NCI-H1417 (cell line): ENCODE measurements at regions not wholly inside any gene's neighbourhood (a gene's known extent, or its start where the extent isn't known, plus 50 kb on each side); places are given as distances from the start of the nearest gene placed in this dataset.

Experiments used
- DNase-seq, 3 experiments: peaks; one replicate each; lab custom pipeline; 2025; lab: John Stamatoyannopoulos, UW

DNA sequence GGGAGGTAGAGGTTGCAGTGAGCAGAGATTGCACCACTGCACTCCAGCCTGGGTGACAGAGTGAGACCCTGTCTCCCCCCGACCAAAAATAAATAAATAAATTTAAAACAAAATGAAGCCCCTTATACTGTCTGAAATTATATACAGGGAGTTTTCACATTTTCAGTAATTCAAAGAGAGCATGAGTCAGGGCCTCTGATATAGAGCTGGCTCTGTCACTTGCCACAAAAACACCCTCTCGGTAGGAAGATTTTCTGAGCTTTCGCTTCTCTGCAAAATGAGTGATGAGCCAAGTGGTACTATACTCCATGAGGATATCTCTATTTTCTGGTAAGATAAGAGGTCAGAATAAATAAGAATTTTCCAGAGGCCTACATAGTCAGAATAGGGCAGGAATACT is 462.9 kb downstream of the COG6 start:
- DNase-seq = no peak

DNA sequence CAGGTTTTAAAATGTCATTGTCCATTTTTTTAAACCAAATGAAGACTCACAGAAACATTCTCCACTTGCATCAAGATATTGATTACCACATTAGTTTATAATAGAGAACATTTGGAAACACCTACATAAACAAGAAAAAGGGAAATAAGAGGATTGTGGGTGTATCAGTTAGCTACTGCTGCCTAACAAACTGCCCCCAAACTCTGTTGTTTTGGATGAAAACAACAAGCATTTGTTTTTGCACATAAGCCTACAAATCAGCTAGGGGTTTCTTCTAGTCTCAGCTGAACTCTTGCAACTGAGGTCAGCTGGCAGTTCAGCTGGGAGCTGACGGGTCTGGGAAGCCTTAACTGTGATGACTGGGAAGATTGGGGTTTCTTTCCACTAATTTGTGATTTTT is 464.4 kb downstream of the COG6 start:
- DNase-seq = no peak

DNA sequence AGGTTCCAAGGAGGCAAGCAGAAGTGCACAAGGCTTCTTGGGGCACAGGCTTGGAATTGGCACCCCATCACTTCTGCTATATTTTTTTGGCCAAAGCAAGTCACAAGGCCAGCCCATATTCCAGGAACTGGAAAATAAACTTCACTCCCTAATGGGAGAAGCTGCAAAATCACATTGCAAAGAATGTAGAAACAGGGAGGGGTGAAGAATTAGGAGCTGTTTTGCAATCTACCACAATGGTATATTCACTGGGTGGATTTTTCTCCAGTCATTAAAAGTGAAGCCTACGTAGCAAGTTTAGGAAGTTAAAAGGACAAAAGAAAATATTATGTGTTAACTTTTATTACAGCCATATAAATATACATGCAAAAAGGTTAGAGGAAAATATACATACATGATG is 464.8 kb downstream of the COG6 start:
- no peak for DNase-seq

DNA sequence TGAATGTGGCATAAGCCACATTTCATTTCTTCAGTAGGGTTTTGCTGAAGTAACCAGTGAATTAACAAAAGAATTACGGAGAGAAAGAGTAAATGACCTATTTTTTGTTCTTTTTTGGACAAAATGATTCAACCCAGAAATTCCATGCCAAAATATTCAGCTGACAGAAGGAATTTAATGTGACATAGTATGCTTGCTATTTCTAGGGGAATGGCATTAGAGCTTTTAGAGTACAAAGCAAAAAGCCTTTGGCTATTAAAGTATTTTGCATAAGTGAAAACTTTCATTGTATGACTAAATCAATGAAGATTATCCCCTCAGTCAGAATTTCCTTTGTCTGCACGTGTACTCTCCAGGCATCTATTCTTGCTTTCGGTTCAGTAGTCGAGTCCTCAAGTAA is 465.3 kb downstream of the COG6 start:
- no peak for DNase-seq

DNA sequence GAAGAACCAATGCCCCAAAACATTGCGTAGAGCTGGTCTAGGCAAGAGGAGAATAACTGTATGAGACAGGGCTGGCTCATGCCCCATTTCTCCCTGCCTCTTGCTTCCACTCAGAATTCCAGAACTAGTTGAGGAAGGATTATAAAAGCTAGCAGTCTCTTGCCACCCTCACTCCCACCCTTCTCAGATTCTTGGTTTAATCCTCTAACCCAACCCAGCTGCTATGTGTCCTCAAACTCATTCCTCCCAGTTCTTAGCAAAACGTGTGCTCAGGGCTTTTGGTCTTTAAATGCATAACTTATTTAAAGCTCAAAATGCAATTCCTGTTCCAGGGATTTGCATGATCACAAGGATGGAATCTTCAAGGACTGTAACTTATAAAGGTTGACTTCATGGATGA is 466.3 kb downstream of the COG6 start:
- no peak for DNase-seq

DNA sequence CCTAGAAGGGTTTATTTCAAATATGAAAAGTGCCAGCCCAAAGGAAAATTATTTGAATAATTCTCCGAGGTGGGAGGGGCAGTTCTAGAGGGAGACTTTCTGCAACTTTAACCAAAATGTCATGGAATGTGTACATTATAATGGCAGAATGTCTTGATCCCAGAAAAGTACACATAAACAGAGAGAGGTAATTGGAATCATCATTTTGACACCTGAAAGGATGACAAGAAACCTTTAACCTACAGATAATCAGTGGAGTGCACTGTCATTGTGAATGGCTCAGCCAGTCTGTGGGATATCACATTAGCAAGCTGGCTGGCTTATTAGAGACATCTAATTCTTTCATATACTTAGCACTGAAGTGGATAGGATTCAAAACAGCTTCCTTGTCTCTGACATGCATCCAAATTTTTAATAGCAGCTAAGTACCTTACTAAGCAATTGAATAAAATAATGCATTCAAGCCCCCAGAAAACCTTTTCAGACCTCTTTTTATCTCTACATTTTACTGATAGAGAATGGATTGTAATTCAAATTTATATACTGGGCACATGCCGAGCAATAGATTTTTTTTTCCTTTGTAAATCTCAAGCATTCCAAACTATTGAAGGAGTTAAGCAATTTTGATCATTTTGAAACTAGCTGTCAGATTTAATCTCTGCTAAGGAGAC is 468.6 kb downstream of the COG6 start:
- no peak for DNase-seq

DNA sequence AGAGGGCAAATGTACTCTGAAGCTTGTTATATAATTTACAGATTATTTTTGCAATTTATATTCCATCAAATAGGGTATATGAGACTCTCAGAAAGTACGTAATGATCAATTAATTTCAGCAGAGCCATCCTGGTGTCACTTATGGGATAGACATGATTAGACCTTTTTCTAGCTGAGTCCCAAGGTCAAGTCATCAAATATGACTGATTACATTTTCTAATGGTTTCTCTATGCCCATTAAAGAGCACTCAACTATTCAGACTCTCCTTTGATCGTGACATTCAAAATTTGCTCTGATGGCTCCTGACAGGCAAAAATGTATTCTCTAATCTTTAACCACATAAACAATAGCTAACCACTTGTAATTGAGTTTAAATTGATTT is 469.2 kb downstream of the COG6 start:
- DNase-seq = peak in 1 of 3 experiments; percentile 19

DNA sequence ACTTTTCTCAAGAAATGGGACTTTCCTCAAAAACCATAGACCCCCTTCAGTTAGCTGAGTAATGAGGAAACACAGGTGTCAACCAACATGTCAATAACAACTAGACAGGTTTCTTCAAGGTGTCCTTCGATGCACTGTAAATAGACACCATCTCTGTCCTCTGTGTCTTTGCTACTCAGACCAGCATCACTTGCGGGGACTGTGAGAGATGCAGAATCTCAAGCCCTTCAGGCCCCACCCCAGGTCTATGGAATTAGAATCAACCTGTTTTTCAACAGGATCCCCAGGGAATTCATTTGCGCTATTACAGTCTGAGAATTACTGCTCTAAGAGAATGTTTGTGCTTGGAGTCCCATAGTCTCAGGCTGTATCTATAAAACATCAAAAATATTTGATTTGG is 469.9 kb downstream of the COG6 start:
- DNase-seq = peak in 1 of 3 experiments; percentile 3

DNA sequence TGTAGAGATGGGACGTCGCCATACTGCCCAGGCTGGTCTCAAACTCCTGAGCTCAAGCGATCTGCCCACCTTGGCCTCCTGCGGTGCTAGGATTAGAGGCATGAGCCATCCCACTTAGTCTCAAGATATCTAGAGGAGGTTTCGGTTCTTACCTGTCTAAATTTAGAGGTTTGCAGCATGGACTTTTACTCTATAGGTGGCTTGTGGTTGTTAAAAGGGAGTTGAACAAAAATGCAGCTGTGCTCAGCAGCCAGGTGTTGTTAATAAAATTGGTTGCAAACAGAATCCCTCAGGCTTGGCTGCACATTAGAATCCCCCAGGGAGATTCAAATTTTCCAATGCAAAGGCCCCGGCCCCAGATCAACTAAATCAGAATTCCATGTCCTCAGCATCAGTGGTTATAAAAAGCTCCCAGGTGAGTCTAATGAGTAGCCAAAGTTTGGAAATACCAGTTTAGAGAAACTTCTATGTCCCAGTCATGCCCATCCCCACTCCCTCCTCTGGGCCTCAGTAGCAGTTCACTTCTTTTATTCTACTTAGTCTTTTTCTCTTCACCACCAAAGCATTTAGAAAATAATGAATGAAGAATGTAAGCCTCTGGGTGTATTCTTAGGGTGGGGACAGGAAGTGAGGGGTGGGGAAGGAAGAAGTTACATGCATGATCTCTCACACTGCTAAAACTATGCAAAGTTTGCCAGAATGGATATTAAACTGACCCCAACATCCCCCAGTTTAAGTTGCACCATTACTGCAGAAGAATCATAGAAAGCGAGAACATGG is 471.0 kb downstream of the COG6 start:
- peak in 1 of 3 experiments; percentile 5 for DNase-seq

DNA sequence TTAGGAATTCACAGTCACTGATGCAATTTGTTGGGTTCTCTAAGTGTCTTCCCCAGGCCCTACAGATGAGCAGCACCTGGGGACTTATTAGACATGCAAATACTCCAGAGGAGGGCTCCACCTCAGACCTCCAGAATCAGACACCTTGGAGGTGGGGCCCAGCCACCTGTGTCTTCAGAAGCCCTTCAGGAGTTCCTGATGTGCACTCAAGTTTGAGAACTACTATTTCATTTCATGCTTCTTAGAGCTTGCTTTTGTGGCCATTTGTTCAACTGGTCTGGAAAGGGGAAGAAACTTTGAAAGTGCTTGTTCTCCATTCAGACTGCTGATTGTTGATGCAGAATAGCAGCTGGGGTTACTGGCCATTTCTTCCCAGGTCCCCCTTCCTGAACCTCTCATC is 472.0 kb downstream of the COG6 start:
- no peak for DNase-seq

DNA sequence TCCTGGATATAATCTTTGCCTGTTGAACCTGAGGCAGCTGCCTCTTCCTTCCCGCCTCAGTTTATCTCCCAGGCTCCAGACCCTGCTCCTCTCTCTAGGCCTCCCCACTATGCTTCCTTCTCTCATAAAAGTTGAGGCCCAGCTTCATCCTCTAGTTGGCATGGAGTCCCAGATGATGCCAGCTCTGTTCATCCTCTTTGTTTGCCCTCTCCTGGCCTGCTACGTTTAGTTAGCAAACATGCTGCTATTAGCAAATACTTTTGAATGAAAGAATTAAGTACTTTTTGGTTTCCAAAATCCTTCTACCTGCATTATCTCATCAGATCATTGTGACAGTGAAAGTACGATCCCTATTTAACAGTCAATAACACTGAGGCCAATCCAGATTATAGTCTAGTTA is 472.5 kb downstream of the COG6 start:
- DNase-seq = no peak

DNA sequence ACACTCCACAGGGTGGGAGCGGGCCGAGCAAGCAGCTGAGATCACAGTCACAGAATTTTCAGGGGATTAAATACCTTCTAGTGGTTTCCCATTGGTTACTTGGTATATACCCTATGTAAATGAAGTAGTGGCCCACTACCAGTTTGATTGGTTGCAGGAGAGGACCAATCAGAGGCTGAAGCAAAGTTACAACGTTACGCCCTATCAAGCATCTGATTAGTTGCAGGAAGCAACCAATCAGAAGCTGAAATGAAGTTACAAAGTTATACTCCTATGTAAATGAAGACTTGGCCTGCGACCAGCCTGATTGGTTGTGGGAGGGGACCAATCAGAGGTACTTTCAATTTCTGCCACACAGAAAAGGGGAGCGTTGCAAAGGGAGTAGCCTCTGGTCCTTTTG is 474.0 kb downstream of the COG6 start:
- no peak for DNase-seq

DNA sequence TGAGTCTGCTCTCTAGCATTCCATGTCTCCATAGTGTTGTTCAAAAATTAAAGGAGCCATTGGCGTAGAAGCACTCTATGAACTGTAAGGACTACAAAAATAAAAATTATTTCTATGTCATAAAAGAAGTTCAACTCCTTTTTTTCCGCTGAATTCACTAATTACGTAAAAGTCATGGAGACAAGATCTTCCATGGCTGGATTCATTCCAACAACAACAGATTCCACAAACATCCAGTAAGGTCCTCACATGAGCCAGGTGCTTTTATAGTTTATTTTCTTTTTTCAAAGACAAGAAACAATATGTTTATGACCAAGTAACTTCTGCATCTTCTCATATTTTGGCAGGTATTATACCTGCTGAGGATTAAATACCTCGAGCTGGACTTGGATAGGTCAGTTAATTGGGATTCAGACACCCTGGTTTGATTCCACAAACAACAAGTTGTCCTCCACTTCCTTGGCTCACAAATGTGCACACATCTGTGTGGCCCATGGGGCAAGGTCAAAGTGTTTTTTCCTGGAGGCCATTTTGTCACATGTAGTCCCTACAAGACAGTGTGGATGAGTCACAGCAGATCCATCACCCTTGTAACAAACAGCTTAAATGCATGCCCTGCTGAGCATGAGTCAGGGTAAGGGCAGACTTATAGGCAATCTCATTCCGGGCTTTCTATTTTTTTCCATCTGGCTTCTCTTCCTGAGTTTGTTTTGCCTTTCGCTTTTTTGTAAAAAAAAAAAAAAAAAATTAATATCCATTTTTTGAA is 475.6 kb downstream of the COG6 start:
- no peak for DNase-seq

DNA sequence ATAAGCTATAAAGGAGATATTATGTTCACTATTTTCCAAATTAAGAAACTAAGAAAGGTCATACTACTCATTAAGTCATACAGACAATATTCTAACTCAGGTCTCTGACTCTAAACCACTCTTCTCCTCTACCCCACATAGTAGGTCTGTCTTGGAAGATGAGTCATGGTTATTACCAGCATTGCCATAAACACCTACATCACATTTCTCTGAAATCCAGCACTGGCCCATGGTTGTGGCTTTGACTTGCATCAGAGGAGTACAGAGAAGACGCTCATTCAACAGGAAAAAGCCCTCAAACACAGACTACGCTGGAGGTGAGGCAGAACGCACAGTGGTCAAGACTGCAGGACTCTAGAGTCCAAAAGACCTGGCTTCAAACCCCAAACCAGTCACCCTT is 476.8 kb downstream of the COG6 start:
- no peak for DNase-seq

DNA sequence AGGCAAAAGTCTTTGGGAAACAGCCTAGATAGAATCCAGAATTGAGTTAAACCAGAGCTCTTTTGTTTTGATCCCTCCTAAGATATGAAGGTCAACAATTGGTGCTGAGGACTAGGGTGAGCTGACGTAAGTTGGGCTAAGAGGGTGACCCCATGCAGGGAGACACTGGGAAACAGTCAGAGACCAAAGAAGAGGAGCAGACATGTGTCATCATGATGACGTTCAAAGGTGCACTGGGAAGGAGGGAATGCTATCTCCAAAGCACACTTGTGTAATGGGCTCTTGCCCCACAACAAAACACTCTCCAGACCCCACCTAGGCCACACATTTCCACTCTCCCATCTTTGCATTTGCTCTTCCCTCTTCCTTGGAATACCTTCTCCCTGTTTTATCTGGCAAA is 481.4 kb downstream of the COG6 start:
- DNase-seq = no peak

DNA sequence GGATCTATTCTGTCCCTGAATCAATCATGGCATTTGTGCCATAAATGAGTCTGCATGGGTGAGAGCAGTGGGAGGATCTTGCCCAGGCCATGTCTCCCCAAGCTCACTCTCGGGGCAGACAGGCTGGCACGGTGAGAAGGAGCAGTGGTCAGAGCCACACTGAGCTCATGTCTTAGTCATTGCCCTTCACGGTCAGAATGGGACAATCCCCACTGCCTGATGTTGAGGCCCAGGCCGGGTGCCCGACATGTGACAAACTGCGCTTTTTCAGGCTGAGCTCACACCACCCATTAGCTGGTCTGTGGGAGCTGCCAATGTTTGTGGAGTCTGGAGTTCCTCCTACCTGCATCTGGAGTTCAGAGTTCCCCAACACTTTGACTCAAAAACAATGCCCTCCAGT is 481.9 kb downstream of the COG6 start:
- DNase-seq = no peak

DNA sequence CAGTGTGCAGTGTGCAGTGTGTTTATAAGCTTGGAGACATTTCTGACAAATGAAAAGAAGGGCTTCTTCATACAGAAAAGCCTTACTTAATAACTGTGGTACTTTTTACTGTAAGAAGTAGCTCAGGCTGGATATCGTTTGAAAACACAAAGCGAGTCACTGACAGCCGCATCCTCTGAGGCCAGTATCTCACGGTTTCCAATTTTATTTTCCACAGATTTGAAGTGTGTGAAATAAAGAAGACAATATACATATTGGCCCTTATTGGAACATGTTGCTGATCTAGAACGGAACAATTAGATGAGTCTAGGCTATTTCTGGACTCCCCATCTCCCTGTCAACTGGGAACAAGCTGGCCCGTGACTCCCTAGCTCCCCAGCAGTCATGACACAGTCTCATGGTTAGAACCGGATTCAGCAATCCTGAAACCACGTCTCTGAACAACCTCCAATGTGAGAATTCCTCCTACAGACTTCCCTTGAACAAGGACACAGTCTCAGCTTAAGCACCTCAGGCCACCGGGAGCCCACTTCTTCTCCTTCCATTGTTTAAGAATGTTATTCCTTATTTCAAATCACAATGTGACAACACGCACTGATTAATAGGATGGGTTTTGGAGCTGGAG is 484.5 kb downstream of the COG6 start:
- DNase-seq = no peak

DNA sequence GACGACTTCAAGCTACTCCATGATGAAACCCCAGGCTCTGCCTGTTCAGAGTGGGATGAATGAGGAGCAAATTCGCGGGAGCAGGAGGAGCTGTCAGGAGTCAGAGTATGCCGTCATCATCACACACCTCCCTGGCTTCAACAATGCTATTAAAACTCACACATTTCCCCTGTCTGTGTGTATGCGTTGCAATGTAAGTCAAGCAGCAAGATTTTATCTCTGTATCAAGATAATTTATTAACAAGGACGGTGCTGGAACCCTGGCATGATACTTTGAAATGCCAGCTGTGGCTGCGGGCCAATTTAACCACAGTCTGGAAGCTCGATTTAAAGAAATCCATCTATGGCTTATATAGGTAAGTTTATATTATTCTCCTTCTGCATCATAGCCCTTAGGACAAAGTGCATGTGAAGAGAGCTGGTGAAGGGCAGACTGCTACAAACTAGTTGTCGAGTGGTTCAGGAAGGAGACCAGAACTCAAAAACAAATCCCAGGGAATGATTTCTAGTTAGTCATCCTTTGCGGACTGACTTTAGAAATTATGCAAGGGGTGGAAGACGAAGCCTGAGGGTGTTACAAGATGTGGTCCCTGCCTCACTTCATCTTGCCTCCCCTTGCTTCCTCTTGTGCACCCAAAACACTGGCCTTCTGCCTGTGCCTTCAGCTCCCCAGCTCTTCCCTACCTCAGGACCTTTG is 486.5 kb downstream of the COG6 start:
- DNase-seq = no peak

DNA sequence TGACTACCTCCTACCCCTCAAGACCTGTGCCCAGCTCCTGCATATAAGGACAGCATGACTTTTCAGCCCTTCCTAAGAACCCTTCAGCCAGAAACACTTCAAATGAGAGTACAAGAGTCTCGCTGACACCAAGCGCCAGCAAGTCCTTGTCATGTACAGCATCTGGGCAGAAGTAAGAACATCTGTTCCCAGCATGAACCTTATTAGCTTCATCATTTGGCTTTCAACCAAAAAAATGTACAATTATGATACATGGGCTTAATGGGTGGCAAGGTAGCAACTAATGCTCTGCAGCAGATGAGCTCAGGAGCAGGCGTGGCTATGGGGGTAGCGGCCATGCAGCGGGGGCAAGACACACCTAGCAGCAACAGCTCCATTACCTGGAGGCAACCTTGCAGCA is 487.6 kb downstream of the COG6 start:
- peak in 1 of 3 experiments; percentile 11 for DNase-seq

DNA sequence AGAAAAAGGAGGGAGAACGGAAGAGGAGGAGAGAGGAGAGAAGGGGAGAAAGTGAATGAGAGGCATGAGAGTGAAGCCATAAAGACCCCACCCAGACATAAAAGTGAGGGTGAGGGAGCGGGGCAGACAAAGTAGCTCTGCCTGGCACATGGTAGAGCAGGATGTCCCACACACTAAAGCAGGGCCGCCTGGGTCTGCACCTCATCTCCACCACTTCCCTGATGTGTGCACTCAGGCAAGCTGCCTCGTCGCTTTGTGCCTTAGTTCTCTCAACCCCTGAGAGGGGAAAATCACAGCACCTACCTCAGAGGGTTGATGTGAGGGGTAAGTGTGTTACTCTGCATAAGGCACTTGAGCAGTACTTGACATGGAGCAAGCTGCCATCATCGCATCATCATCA is 488.1 kb downstream of the COG6 start:
- no peak for DNase-seq

DNA sequence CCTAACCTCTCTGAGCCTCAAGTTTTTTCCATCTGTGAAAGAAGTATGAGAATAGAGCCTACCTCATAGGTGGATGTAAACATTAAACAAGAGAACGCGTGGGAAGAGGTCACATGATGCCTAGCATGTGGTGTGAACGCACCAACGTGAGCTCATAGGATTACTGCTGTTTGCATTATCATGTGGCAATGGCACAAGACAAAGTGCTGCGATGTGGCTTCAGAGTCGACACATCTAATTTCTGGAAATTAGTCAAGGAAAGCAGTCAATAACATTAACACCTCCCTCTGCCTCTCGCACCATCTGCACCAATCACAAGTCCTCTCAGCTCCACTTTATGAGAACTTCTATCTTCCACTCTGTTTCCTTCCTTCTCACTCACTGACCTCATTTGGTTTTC is 489.7 kb downstream of the COG6 start:
- no peak for DNase-seq

DNA sequence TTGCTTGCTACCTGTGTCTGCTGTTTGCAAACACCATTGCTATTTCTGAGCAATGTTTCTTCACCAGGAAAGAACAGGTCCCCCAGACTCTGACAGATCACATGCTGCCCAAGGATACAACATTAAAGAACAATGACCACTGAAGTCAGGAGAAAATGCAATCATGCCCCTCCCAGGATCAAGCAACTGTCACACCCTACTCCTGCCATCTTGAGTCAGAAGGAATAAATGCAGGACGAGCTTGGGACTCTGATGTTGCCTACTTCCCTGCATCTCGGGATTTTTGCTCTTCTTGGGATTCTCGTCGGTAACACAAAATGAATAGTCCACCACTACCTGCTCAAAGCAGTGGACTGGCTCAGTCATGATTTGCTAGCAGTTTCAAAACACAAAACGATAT is 490.6 kb downstream of the COG6 start:
- DNase-seq = peak in 1 of 3 experiments; percentile 1
